Trophoblast cell (in vitro differentiated cells and primary cell): ENCODE measurements at regions not wholly inside any gene's neighbourhood (a gene's known extent, or its start where the extent isn't known, plus 50 kb on each side); places are given as distances from the start of the nearest gene placed in this dataset.
"Not testable (repeated sequence)": the region's sequence is repeated elsewhere in the genome, so short reads cannot be mapped to it uniquely, and the experiment has no call there.

Experiments used
- DNase-seq, 2 donors: peaks; one replicate each; pipeline ENCODE4 v3.0.0-alpha.2; 2016
- H2AFZ ChIP-seq: 2 replicates; pipeline ENCODE4 v1.6.1; 2013; ENCODE audit warnings: low read length, moderate library complexity, mild to moderate bottlenecking; ENCODE audit not compliant: insufficient read depth, poor library complexity
- H2AK5ac ChIP-seq: 2 replicates; pipeline ENCODE4 v1.6.1; 2013; ENCODE audit warnings: mild to moderate bottlenecking, low read length
- H2BK120ac ChIP-seq: 2 replicates; pipeline ENCODE4 v1.6.1; 2013; ENCODE audit warnings: low read length, mild to moderate bottlenecking, moderate library complexity; ENCODE audit not compliant: insufficient read depth, poor library complexity
- H2BK12ac ChIP-seq: 2 replicates; pipeline ENCODE4 v1.6.1; 2013; ENCODE audit warnings: mild to moderate bottlenecking, low read length, moderate library complexity
- H2BK5ac ChIP-seq: 2 replicates; pipeline ENCODE4 v1.6.1; 2013; ENCODE audit warnings: low read length, low read depth, moderate library complexity, mild to moderate bottlenecking; ENCODE audit not compliant: poor library complexity
- H3K14ac ChIP-seq: 2 replicates; pipeline ENCODE4 v1.6.1; 2013; ENCODE audit warnings: mild to moderate bottlenecking, low read length
- H3K18ac ChIP-seq: 2 replicates; pipeline ENCODE4 v1.6.1; 2013; ENCODE audit warnings: mild to moderate bottlenecking, low read length
- H3K23ac ChIP-seq: 2 replicates; pipeline ENCODE4 v1.6.1; 2013; ENCODE audit warnings: low read length
- H3K27ac ChIP-seq: 2 replicates; pipeline ENCODE4 v1.5.1; 2013; ENCODE audit warnings: low read depth, mild to moderate bottlenecking, inconsistent platforms, low read length, moderate library complexity
- H3K27me3 ChIP-seq: 2 replicates; pipeline ENCODE4 v1.6.1; 2013; ENCODE audit warnings: inconsistent platforms, mild to moderate bottlenecking, low read length, moderate library complexity; ENCODE audit not compliant: insufficient read depth
- H3K36me3 ChIP-seq, 2 experiments: 1 replicate in 1 of 2; 2 replicates in 1 of 2; pipeline ENCODE4 v1.6.1; 2013; ENCODE audit warnings: low read length in 2 of 2, mild to moderate bottlenecking in 2 of 2, moderate library complexity in 1 of 2; ENCODE audit not compliant: insufficient read depth in 2 of 2, control insufficient read depth in 1 of 2
- H3K4ac ChIP-seq: 2 replicates; pipeline ENCODE4 v1.6.1; 2013; ENCODE audit warnings: low read depth, mild to moderate bottlenecking, low read length, moderate library complexity
- H3K4me1 ChIP-seq, 2 experiments: 1 replicate in 1 of 2; 2 replicates in 1 of 2; pipeline ENCODE4 v1.6.1; 2013; ENCODE audit warnings: low read length in 2 of 2, mild to moderate bottlenecking in 2 of 2, moderate library complexity in 1 of 2; ENCODE audit not compliant: insufficient read depth in 2 of 2, control insufficient read depth in 1 of 2
- H3K4me2 ChIP-seq: 2 replicates; pipeline ENCODE4 v1.6.1; 2013; ENCODE audit warnings: inconsistent platforms, mild to moderate bottlenecking, low read length, moderate library complexity
- H3K4me3 ChIP-seq: 2 replicates; pipeline ENCODE4 v1.5.1; 2013; ENCODE audit warnings: mild to moderate bottlenecking, low read depth, low read length, inconsistent platforms
- H3K79me1 ChIP-seq: one replicate; pipeline ENCODE4 v1.6.1; 2013; ENCODE audit warnings: low read length
- H3K79me2 ChIP-seq: 2 replicates; pipeline ENCODE4 v1.6.1; 2013; ENCODE audit warnings: low read length, mild to moderate bottlenecking; ENCODE audit not compliant: control insufficient read depth, insufficient read depth, poor library complexity
- H3K9ac ChIP-seq: 2 replicates; pipeline ENCODE4 v1.6.1; 2013; ENCODE audit warnings: mild to moderate bottlenecking, low read length
- H3K9me3 ChIP-seq: 2 replicates; pipeline ENCODE4 v1.6.1; 2013; ENCODE audit warnings: low read depth, mild to moderate bottlenecking, control low read depth, inconsistent platforms, low read length; ENCODE audit not compliant: insufficient read depth
- H4K12ac ChIP-seq: 2 replicates; pipeline ENCODE4 v1.6.1; 2013; ENCODE audit warnings: low read depth, mild to moderate bottlenecking, low read length, moderate library complexity
- H4K8ac ChIP-seq: 2 replicates; pipeline ENCODE4 v1.6.1; 2013; ENCODE audit warnings: low read depth, mild to moderate bottlenecking, low read length, moderate library complexity
- H4K91ac ChIP-seq: one replicate; pipeline ENCODE4 v1.6.1; 2013; ENCODE audit warnings: low read depth, mild to moderate bottlenecking, low read length, moderate library complexity
- WGBS: extraction: QIAGEN DNeasy Blood & Tissue Kit; methylation state at CpG from one replicate; pipeline ENCODE4 v1.1.7; 2013; ENCODE audit warnings: missing lambda C conversion rate; ENCODE audit not compliant: insufficient read length, insufficient coverage; ENCODE audit errors: extremely low coverage; 5-methylcytosine and 5-hydroxymethylcytosine counted together

GRCh38 chr16:60936189-60936588 lies 1100.0 kb downstream of the CDH8 start:
- H4K91ac ChIP-seq, H3K79me1 ChIP-seq, H2AK5ac ChIP-seq, H3K27ac ChIP-seq, H3K4ac ChIP-seq, H2BK5ac ChIP-seq, H4K12ac ChIP-seq, H2BK12ac ChIP-seq, H2BK120ac ChIP-seq, H3K4me1 ChIP-seq, H3K14ac ChIP-seq, H3K9ac ChIP-seq, H3K4me2 ChIP-seq, H3K4me3 ChIP-seq, H3K18ac ChIP-seq, H3K36me3 ChIP-seq, DNase-seq, H2AFZ ChIP-seq, H3K23ac ChIP-seq, H3K79me2 ChIP-seq, H3K9me3 ChIP-seq, H3K27me3 ChIP-seq, H4K8ac ChIP-seq: not testable (repeated sequence)
- no CpG with 5 or more reads among the region's 10 CpGs for WGBS

DNA sequence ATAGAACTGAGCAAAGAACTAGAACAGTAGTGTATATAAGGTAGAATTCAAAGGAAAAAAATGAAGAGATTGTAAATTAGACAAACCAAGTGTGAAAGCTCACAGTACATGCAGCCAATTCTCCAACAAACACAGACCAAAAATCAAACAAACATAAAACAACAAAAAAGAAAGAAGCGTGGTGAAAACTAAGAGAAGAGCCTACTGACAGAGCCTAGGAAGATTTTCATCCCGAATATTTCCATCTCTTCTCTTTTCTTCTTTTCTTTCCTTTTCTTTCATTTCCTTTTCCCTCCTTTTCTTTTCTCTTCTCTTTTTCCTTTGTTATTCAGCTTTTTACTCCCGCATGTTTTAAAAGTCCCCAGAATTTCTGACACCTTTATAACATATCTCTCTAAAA lies 1103.6 kb downstream of the CDH8 start:
- Histone ChIP-seq H3K4me1 (no peaks in the 10 kb centered on the region), H2BK120ac (no peak overlapping the region), H3K9ac (no peak overlapping the region), H3K14ac (no peak overlapping the region), H2AK5ac (no peak overlapping the region), H3K27ac (no peak overlapping the region), H3K18ac (no peak overlapping the region), H3K4ac (no peak overlapping the region), H3K4me3 (no peak overlapping the region), H3K79me2 (no peaks in the 10 kb centered on the region), H3K23ac (no peak overlapping the region), H2BK5ac (no peak overlapping the region), H4K8ac (no peak overlapping the region), H3K36me3 (no peaks in the 10 kb centered on the region), H3K9me3 (peaks cover 2% of the 10 kb centered on the region), H3K27me3 (no peaks in the 10 kb centered on the region), H4K12ac (no peak overlapping the region), H2AFZ (no peak overlapping the region), H3K79me1 (no peaks in the 10 kb centered on the region), H3K4me2 (no peak overlapping the region), H4K91ac (no peak overlapping the region), H2BK12ac (no peak overlapping the region)
- WGBS: no CpG with 5 or more reads among the region's 3 CpGs
- no peak for DNase-seq

DNA sequence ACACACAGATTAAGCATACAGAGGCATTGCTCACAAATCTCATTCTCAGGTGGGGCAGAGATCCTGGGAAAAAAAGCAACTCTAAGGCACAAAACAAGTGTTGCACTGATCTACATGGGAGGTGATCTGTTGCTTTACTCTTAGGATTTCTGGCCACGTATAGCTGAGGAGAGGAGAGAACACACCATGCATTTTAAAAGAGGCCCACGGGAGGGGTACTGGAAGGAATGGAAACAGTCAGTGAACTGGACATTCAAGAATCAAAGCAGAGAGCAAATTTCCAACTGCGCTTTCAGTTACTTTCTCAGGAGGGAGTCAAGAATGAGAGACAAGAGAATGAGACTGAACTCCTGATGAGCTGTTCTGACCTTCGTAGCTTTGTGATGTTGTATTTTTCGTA lies 1105.9 kb downstream of the CDH8 start:
- no peak overlapping the region for H2BK120ac ChIP-seq
- no CpG with 5 or more reads among the region's 5 CpGs for WGBS
- H3K79me1 ChIP-seq: no peaks in the 10 kb centered on the region
- H2BK5ac ChIP-seq: no peak overlapping the region
- no peak overlapping the region for H3K4me2 ChIP-seq
- no peak overlapping the region for H4K91ac ChIP-seq
- H3K36me3 ChIP-seq: no peaks in the 10 kb centered on the region
- no peak overlapping the region for H3K14ac ChIP-seq
- H3K27ac ChIP-seq: no peak overlapping the region
- no peak overlapping the region for H3K4me3 ChIP-seq
- H3K27me3 ChIP-seq: no peaks in the 10 kb centered on the region
- H3K18ac ChIP-seq: no peak overlapping the region
- H4K8ac ChIP-seq: no peak overlapping the region
- H2AK5ac ChIP-seq: no peak overlapping the region
- no peak overlapping the region for H2AFZ ChIP-seq
- no peaks in the 10 kb centered on the region for H3K4me1 ChIP-seq
- DNase-seq: no peak
- no peak overlapping the region for H3K9ac ChIP-seq
- H3K4ac ChIP-seq: no peak overlapping the region
- no peak overlapping the region for H4K12ac ChIP-seq
- H3K79me2 ChIP-seq: no peaks in the 10 kb centered on the region
- H2BK12ac ChIP-seq: no peak overlapping the region
- H3K23ac ChIP-seq: no peak overlapping the region
- no peaks in the 10 kb centered on the region for H3K9me3 ChIP-seq

- Histone ChIP-seq H3K4me3 (no peak overlapping the region), H2AK5ac (no peak overlapping the region), H4K91ac (no peak overlapping the region), H3K79me1 (no peaks in the 10 kb centered on the region), H2BK5ac (no peak overlapping the region), H4K8ac (no peak overlapping the region), H3K36me3 (no peaks in the 10 kb centered on the region), H3K9me3 (no peaks in the 10 kb centered on the region), H3K23ac (no peak overlapping the region), H3K4ac (no peak overlapping the region), H2BK120ac (no peak overlapping the region), H3K27me3 (no peaks in the 10 kb centered on the region), H2AFZ (no peak overlapping the region), H3K27ac (no peak overlapping the region), H3K18ac (no peak overlapping the region), H3K4me1 (no peaks in the 10 kb centered on the region), H2BK12ac (no peak overlapping the region), H4K12ac (no peak overlapping the region), H3K9ac (no peak overlapping the region), H3K4me2 (no peak overlapping the region), H3K14ac (no peak overlapping the region), H3K79me2 (no peaks in the 10 kb centered on the region)
- no CpG with 5 or more reads among the region's 2 CpGs for WGBS
- no peak for DNase-seq
Observed at GRCh38 chr16:60922920-60923319, 1113.3 kb downstream of the CDH8 start.
